Lower leg skin (tissue), 3 donors: ENCODE measurements at regions not wholly inside any gene's neighbourhood (a gene's known extent, or its start where the extent isn't known, plus 50 kb on each side); places are given as distances from the start of the nearest gene placed in this dataset.

Experiments used
- POLR2A ChIP-seq, 2 donors: fragments of 450-650 bp; IDR thresholded peaks; one replicate each; pipeline ENCODE4 v1.6.1; 2016 to 2017; ENCODE audit warnings: antibody characterized with exemption in 2 of 2, mild to moderate bottlenecking in 1 of 2, moderate library complexity in 1 of 2
- TF ChIP-seq, protein P1 (sequence below), 3 donors: fragments of 450-650 bp; IDR thresholded peaks; one replicate each; pipeline ENCODE4 v1.5.1; 2016; ENCODE audit warnings: antibody characterized with exemption in 3 of 3, mild to moderate bottlenecking in 3 of 3, moderate library complexity in 2 of 3

GRCh38 chr5:166111021-166111420 lies 2180.4 kb upstream of the WWC1 start:
- TF ChIP-seq, protein P1, sequence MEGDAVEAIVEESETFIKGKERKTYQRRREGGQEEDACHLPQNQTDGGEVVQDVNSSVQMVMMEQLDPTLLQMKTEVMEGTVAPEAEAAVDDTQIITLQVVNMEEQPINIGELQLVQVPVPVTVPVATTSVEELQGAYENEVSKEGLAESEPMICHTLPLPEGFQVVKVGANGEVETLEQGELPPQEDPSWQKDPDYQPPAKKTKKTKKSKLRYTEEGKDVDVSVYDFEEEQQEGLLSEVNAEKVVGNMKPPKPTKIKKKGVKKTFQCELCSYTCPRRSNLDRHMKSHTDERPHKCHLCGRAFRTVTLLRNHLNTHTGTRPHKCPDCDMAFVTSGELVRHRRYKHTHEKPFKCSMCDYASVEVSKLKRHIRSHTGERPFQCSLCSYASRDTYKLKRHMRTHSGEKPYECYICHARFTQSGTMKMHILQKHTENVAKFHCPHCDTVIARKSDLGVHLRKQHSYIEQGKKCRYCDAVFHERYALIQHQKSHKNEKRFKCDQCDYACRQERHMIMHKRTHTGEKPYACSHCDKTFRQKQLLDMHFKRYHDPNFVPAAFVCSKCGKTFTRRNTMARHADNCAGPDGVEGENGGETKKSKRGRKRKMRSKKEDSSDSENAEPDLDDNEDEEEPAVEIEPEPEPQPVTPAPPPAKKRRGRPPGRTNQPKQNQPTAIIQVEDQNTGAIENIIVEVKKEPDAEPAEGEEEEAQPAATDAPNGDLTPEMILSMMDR (IDR thresholded peaks at IDR 0.05), result no peak
- TF ChIP-seq POLR2A (IDR thresholded peaks at IDR 0.05), result no peak
